BLaER1 (cell line): ENCODE measurements at regions not wholly inside any gene's neighbourhood (a gene's known extent, or its start where the extent isn't known, plus 50 kb on each side); places are given as distances from the start of the nearest gene placed in this dataset.

Source experiments
- H3K27ac ChIP-seq: shearing (Covaris generic); formaldehyde crosslinking; 2 replicates; pipeline ENCODE4 v1.8.1; 2022
- H3K27me3 ChIP-seq: shearing (Covaris generic); formaldehyde crosslinking; 2 replicates; pipeline ENCODE4 v1.8.1; 2022
- H3K36me3 ChIP-seq: shearing (Covaris generic); formaldehyde crosslinking; 2 replicates; pipeline ENCODE4 v1.8.1; 2022
- H3K4me1 ChIP-seq: shearing (Covaris generic); formaldehyde crosslinking; 2 replicates; pipeline ENCODE4 v1.8.1; 2022
- H3K4me2 ChIP-seq: shearing (Covaris generic); formaldehyde crosslinking; 2 replicates; pipeline ENCODE4 v1.8.1; 2022
- H3K4me3 ChIP-seq: shearing (Covaris generic); formaldehyde crosslinking; 2 replicates; pipeline ENCODE4 v1.8.1; 2022
- H3K9ac ChIP-seq: shearing (Covaris generic); formaldehyde crosslinking; 2 replicates; pipeline ENCODE4 v1.8.1; 2022
- H3K9me3 ChIP-seq: shearing (Covaris generic); formaldehyde crosslinking; 2 replicates; pipeline ENCODE4 v1.8.1; 2022
- H4K20me1 ChIP-seq: shearing (Covaris generic); formaldehyde crosslinking; 2 replicates; pipeline ENCODE4 v1.8.1; 2022
- Cebpa-rat ChIP-seq: shearing (Covaris generic); IDR thresholded peaks from 2 replicates; pipeline ENCODE4 v1.8.1; 2022

GRCh38 chr1:164958982-164959768, 397.3 kb downstream of the LMX1A start:
- Histone ChIP-seq H3K4me1 (no peaks in the 10 kb centered on the region), H3K27me3 (no peaks in the 10 kb centered on the region), H3K9ac (no peak overlapping the region), H3K4me2 (no peak overlapping the region), H3K4me3 (no peak overlapping the region), H3K9me3 (no peaks in the 10 kb centered on the region), H4K20me1 (no peaks in the 10 kb centered on the region), H3K36me3 (no peaks in the 10 kb centered on the region), H3K27ac (no peak overlapping the region)
- no peak for TF ChIP-seq Cebpa-rat

DNA sequence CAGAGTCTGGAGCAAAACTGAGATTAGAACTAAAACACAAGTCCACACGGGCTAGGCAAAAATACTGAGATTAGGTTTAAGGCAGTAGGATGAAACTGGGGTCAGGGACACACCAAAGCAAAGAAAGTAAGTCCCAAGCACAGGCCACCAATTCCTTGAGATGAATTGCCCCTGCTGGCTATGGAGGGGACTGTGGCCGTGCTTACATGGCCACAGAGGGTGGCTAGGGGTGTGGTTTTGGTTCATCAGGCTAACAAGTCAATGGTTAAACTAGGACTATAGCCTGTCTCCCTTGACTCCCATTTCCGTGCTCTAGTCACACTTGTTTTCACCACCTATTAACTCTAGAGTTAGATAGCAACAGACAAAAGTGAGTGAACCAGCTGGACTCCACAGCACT, 394.8 kb downstream of the PBX1 start:
- TF ChIP-seq Cebpa-rat: no peak
- H3K9ac ChIP-seq: no peak overlapping the region
- peaks cover 4% of the 10 kb centered on the region for H3K9me3 ChIP-seq

DNA sequence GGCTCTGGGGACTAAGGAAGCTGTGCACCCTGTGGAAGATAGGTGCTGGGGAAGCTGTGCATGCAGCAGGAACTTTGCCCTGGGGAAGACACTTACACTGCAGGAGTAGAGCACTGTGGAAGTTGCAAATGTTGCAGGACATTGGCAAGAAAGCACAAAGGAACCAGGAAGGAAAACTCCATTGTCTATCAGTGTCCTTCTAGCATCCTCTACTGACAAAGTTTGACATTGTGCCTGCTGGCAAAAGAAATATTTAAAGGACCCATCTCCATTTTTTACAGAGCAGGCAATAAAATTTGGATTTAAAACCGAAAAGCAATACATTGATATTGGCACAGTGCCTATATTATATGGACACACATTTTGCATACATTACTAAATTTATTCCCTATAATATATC, 394.1 kb downstream of the PBX1 start:
- H3K4me1 ChIP-seq: no peaks in the 10 kb centered on the region
- no peak for TF ChIP-seq Cebpa-rat
- H3K4me3 ChIP-seq: no peak overlapping the region
- peaks cover 12% of the 10 kb centered on the region for H3K9me3 ChIP-seq
- H3K9ac ChIP-seq: no peak overlapping the region
- H3K36me3 ChIP-seq: no peaks in the 10 kb centered on the region
- no peaks in the 10 kb centered on the region for H3K27me3 ChIP-seq
- no peak overlapping the region for H3K27ac ChIP-seq
- no peak overlapping the region for H3K4me2 ChIP-seq
- no peaks in the 10 kb centered on the region for H4K20me1 ChIP-seq

More for the DNA sequence above, 394.8 kb downstream of the PBX1 start:
- Histone ChIP-seq H3K27ac (no peak overlapping the region), H4K20me1 (no peaks in the 10 kb centered on the region), H3K4me3 (no peak overlapping the region), H3K36me3 (no peaks in the 10 kb centered on the region), H3K27me3 (no peaks in the 10 kb centered on the region), H3K4me2 (no peak overlapping the region), H3K4me1 (no peaks in the 10 kb centered on the region)

DNA sequence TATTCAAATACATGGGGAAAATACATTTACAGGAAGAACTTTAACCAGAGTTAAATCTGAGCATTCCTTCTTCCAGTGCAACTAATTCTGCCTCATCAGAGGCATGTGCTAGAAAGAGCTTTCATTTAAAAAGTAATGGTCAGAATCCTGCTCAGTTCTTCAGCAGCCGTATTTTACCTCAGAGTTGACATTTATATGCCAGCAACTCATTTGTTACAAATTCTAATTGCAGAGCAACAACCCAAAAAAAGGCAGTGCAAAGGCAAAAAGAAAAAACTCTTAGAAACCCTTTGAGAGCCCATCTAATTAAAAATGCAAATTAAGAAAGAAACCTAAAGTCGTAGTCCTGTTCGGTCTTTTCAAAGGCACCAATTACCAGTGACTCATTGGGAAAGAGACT, 392.5 kb downstream of the PBX1 start:
- H3K27me3 ChIP-seq: no peaks in the 10 kb centered on the region
- no peak overlapping the region for H3K4me3 ChIP-seq
- peaks cover 13% of the 10 kb centered on the region for H3K9me3 ChIP-seq
- no peak overlapping the region for H3K9ac ChIP-seq
- H4K20me1 ChIP-seq: no peaks in the 10 kb centered on the region
- H3K36me3 ChIP-seq: no peaks in the 10 kb centered on the region
- no peak for TF ChIP-seq Cebpa-rat
- H3K27ac ChIP-seq: no peak overlapping the region
- no peak overlapping the region for H3K4me2 ChIP-seq
- no peaks in the 10 kb centered on the region for H3K4me1 ChIP-seq

DNA sequence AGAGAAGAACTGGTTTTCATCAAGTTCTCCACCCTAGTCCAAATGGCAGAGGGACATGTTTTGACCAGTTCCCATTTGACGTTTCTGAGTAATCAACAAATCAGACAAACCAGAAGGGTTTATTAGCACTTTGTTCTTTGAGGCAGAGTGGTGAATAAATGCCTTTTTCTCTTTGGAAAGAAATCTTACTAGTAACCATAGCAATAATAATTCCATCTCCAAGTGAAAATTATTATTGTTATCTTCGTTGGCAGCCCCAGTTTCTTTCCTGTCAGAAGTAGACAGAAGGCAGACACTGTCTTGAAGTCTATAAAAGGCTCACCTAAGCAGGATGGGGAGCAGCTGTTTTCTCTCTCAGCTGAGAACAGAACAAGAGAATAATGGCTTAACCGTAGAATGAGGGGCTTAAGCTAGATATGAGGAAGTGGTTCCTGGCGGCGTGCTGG, 391.6 kb downstream of the PBX1 start:
- no peak overlapping the region for H3K4me3 ChIP-seq
- H3K9me3 ChIP-seq: peaks cover 13% of the 10 kb centered on the region
- H3K9ac ChIP-seq: no peak overlapping the region
- no peak for TF ChIP-seq Cebpa-rat
- no peaks in the 10 kb centered on the region for H3K36me3 ChIP-seq
- H3K4me2 ChIP-seq: no peak overlapping the region
- no peaks in the 10 kb centered on the region for H3K27me3 ChIP-seq
- no peak overlapping the region for H3K27ac ChIP-seq
- H3K4me1 ChIP-seq: no peaks in the 10 kb centered on the region
- H4K20me1 ChIP-seq: no peaks in the 10 kb centered on the region

GRCh38 chr1:164949771-164950471, 390.9 kb downstream of the PBX1 start:
- TF ChIP-seq Cebpa-rat: no peak
- Histone ChIP-seq H4K20me1 (no peaks in the 10 kb centered on the region), H3K27me3 (no peaks in the 10 kb centered on the region), H3K9ac (no peak overlapping the region), H3K4me1 (no peaks in the 10 kb centered on the region), H3K36me3 (no peaks in the 10 kb centered on the region), H3K4me2 (no peak overlapping the region), H3K4me3 (no peak overlapping the region), H3K9me3 (peaks cover 13% of the 10 kb centered on the region), H3K27ac (no peak overlapping the region)

- H3K36me3 ChIP-seq: no peaks in the 10 kb centered on the region
- H3K9me3 ChIP-seq: peaks cover 13% of the 10 kb centered on the region
- H4K20me1 ChIP-seq: no peaks in the 10 kb centered on the region
- no peak overlapping the region for H3K27ac ChIP-seq
- H3K4me1 ChIP-seq: no peaks in the 10 kb centered on the region
- no peaks in the 10 kb centered on the region for H3K27me3 ChIP-seq
- TF ChIP-seq Cebpa-rat: no peak
- no peak overlapping the region for H3K4me2 ChIP-seq
- no peak overlapping the region for H3K9ac ChIP-seq
- H3K4me3 ChIP-seq: no peak overlapping the region
Measured at GRCh38 chr1:164948101-164948500, 389.1 kb downstream of the PBX1 start.

DNA sequence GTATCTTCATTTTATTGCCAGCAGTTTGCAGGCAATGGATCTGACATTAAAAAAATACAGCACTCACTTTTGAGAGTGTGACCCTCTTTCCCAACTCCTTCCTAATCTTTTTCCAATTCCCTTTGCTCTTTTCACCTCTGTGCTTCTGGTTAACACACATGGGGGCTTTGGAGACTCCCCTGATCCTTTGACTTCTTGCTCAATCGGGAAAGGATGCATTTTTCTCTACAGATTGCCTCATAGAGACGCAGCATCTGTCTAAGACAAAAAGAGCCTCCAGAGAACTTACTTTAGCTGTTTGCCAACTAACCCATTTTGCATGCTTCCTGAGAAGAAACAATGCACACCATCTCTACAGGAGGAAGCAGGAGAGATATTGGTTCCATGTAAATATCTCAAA, 378.3 kb downstream of the PBX1 start:
- no peak overlapping the region for H3K27ac ChIP-seq
- H3K4me2 ChIP-seq: no peak overlapping the region
- H3K4me1 ChIP-seq: no peaks in the 10 kb centered on the region
- no peaks in the 10 kb centered on the region for H3K36me3 ChIP-seq
- H3K27me3 ChIP-seq: no peaks in the 10 kb centered on the region
- no peak overlapping the region for H3K9ac ChIP-seq
- no peaks in the 10 kb centered on the region for H4K20me1 ChIP-seq
- no peak for TF ChIP-seq Cebpa-rat
- no peaks in the 10 kb centered on the region for H3K9me3 ChIP-seq
- no peak overlapping the region for H3K4me3 ChIP-seq

GRCh38 chr1:164932580-164932979, 373.6 kb downstream of the PBX1 start:
- Histone ChIP-seq H4K20me1 (no peaks in the 10 kb centered on the region), H3K27me3 (no peaks in the 10 kb centered on the region), H3K27ac (no peak overlapping the region), H3K9me3 (no peaks in the 10 kb centered on the region), H3K9ac (no peak overlapping the region), H3K36me3 (no peaks in the 10 kb centered on the region), H3K4me1 (no peaks in the 10 kb centered on the region), H3K4me3 (no peak overlapping the region), H3K4me2 (no peak overlapping the region)
- TF ChIP-seq Cebpa-rat: no peak

- peaks cover 7% of the 10 kb centered on the region; the same call in 1 of the 2 replicates for H3K4me1 ChIP-seq
- TF ChIP-seq Cebpa-rat: no peak
- H3K9me3 ChIP-seq: no peaks in the 10 kb centered on the region
- no peaks in the 10 kb centered on the region for H4K20me1 ChIP-seq
- no peak overlapping the region for H3K9ac ChIP-seq
- H3K4me2 ChIP-seq: no peak overlapping the region
- H3K36me3 ChIP-seq: no peaks in the 10 kb centered on the region
- H3K27ac ChIP-seq: no peak overlapping the region
- H3K4me3 ChIP-seq: no peak overlapping the region
- H3K27me3 ChIP-seq: no peaks in the 10 kb centered on the region
Measured at GRCh38 chr1:164930833-164931232, 371.8 kb downstream of the PBX1 start.
